Tibial nerve (tissue), 4 donors: ENCODE measurements at regions not wholly inside any gene's neighbourhood (a gene's known extent, or its start where the extent isn't known, plus 50 kb on each side); places are given as distances from the start of the nearest gene placed in this dataset.

Experiments used
- EP300 ChIP-seq, 2 donors: sonication (generic); formaldehyde crosslinking; IDR thresholded peaks; one replicate each; pipeline ENCODE4 v1.6.1; 2017; ENCODE audit warnings: antibody characterized with exemption in 2 of 2, mild to moderate bottlenecking in 1 of 2
- POLR2A ChIP-seq, 2 donors: fragments of 450-650 bp; IDR thresholded peaks; one replicate each; pipeline ENCODE4 v1.6.1; 2017; ENCODE audit warnings: antibody characterized with exemption in 2 of 2, mild to moderate bottlenecking in 2 of 2, moderate library complexity in 2 of 2
- TF ChIP-seq, protein P1 (sequence below), 5 experiments: fragments of 200-600 bp in 3 of 5; fragments of 450-650 bp in 2 of 5; sonication (generic) in 3 of 5; IDR thresholded peaks; one replicate each; pipeline ENCODE4 v1.5.1; 2016 to 2019; ENCODE audit warnings: antibody characterized with exemption in 5 of 5, mild to moderate bottlenecking in 3 of 5, moderate library complexity in 2 of 5

DNA sequence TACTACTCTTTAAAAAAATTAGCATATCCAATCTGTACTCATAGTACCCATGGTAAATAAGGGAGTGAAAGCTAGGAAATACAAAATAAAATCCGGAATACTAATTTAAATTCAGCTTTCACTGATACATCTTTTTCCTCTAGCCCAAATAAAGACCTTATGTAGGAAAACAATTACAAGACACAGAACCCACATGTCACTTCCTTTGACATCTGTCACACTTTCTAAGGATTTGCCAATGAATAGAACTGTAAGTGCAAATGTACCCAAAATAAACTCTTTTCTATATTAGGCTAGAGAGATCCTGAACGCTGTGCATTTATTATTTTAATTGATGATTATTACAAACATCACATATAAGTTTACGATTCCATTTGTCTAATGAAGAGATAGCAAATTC, 393.0 kb downstream of the LRRIQ3 start:
- TF ChIP-seq POLR2A (IDR thresholded peaks at IDR 0.05): no peak
- TF ChIP-seq, protein P1, sequence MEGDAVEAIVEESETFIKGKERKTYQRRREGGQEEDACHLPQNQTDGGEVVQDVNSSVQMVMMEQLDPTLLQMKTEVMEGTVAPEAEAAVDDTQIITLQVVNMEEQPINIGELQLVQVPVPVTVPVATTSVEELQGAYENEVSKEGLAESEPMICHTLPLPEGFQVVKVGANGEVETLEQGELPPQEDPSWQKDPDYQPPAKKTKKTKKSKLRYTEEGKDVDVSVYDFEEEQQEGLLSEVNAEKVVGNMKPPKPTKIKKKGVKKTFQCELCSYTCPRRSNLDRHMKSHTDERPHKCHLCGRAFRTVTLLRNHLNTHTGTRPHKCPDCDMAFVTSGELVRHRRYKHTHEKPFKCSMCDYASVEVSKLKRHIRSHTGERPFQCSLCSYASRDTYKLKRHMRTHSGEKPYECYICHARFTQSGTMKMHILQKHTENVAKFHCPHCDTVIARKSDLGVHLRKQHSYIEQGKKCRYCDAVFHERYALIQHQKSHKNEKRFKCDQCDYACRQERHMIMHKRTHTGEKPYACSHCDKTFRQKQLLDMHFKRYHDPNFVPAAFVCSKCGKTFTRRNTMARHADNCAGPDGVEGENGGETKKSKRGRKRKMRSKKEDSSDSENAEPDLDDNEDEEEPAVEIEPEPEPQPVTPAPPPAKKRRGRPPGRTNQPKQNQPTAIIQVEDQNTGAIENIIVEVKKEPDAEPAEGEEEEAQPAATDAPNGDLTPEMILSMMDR (IDR thresholded peaks at IDR 0.05): no peak
- no peak for TF ChIP-seq EP300 (IDR thresholded peaks at IDR 0.05)
